ENCODE measurements at regions not wholly inside any gene's neighbourhood (a gene's known extent, or its start where the extent isn't known, plus 50 kb on each side); places are given as distances from the start of the nearest gene placed in this dataset.
"Not testable (repeated sequence)": the region's sequence is repeated elsewhere in the genome, so short reads cannot be mapped to it uniquely, and the experiment has no call there.

DNA sequence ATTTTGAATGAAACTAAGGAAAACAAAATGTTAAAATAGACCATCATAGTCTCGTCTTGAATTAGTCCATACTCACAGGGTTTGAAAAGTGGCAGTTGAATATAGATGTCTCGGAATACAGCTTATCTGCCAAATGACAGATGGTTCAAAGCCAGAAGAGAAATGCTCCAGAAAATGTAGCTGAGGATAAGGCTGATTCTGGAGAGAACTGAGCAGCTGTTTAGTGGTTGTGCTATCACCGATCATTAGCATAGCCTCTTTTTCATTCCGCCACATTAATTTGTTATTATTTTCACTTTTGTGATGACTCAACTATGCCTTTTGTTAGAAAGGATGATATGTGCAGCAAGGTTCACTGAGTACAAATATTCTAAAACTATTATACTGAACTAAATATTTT is 390.2 kb upstream of the MAN1A1 start:
- Mint-ChIP-seq H3K36me3 (ENCODE audit: low read depth) (no peaks in the 10 kb centered on the region), H3K27ac (no peak overlapping the region), H3K9me3 (ENCODE audit: low read depth) (no peaks in the 10 kb centered on the region), H3K4me1 (no peaks in the 10 kb centered on the region), H3K4me3 (no peak overlapping the region), H3K27me3 (peaks cover 15% of the 10 kb centered on the region)
- intact Hi-C loops (cut with DNase I, micrococcal nuclease), result loop anchor here (2.0 to 5.0 kb wide), 5 partner anchors 73 to 1568 kb away; no protein-coding TSS in a partner anchor
- no peak for DNase-seq
- ChIA-PET CTCF (interaction anchor here (1.6 kb wide), 1 partner anchor 9 kb away, joined by 4 read pairs; no protein-coding TSS in a partner anchor), POLR2A (no interaction called here)
- no peak for ATAC-seq

DNA sequence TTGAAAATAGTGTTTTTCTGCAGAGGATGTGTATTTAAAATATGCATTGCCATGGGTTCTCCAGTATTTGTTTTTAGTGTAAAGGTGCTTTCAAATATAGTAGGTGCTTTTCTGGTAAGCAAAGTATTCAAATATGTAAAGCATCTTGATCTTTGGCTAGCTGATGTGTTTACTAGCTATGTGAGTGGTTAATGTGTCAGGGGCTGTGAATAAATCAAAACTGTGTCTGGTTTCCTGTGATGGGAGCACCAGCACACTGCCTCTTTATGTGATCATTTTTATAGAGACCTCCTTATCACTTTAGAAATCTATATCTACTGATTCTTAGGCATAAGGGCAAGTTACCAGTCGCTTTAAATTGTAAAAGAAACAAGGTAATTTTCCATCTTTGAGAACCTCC is 388.9 kb upstream of the MAN1A1 start:
- H3K4me1 Mint-ChIP-seq, result no peaks in the 10 kb centered on the region
- intact Hi-C loops (cut with DNase I, micrococcal nuclease), result no loop called here
- no peak overlapping the region for H3K27ac Mint-ChIP-seq
- H3K4me3 Mint-ChIP-seq, result no peak overlapping the region
- ChIA-PET POLR2A (no interaction called here), CTCF (interaction anchor here (0.7 kb wide), 1 partner anchor 1319 kb away, joined by 3 read pairs; no protein-coding TSS in a partner anchor)
- H3K9me3 Mint-ChIP-seq (ENCODE audit: low read depth), result no peaks in the 10 kb centered on the region
- H3K36me3 Mint-ChIP-seq (ENCODE audit: low read depth), result no peaks in the 10 kb centered on the region
- DNase-seq (no peak), ATAC-seq (no peak)
- peaks cover 17% of the 10 kb centered on the region for H3K27me3 Mint-ChIP-seq

DNA sequence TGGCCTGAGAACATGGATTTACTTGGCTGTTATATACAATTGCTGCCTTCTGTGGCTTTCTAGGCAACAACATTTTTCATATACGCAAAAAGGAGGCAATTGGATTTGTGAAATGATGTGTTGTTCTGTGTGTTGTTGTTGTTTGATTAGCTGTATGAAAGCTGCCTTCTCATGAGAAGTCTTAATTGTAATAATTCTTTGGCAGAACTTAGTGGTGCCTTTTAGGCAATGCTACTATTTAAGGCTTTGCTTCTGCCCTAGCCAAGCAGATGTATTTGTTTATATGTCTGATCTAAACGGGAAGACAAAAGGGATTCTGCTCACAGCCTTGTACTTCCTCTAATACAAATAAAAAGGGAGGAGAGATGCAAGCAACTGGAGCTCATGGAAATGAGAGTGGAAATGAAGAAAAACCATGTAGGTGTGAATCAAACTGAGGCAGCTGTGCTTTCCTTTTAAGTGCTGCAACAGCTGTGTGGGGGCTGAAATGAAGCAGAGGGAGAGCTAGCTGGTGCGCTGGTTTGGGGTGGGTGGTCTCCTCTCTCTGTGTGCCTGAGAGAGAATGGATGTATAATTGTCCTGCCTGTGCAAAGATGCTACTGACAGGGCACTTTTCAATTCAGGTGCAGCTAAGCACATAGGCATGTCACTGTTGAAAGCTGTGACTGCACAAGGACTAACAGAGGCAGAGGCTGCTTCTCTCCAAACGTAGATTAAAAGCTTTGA is 386.9 kb upstream of the MAN1A1 start:
- peaks cover 14% of the 10 kb centered on the region for H3K27me3 Mint-ChIP-seq
- H3K9me3 Mint-ChIP-seq (ENCODE audit: low read depth), result no peaks in the 10 kb centered on the region
- POLR2A ChIA-PET, result no interaction called here
- ATAC-seq (no peak), DNase-seq (no peak)
- CTCF ChIA-PET, result no interaction called here
- H3K4me3 Mint-ChIP-seq, result no peak overlapping the region
- H3K36me3 Mint-ChIP-seq (ENCODE audit: low read depth), result no peaks in the 10 kb centered on the region
- intact Hi-C loops (cut with DNase I, micrococcal nuclease), result no loop called here
- H3K27ac Mint-ChIP-seq, result no peak overlapping the region
- H3K4me1 Mint-ChIP-seq, result no peaks in the 10 kb centered on the region

DNA sequence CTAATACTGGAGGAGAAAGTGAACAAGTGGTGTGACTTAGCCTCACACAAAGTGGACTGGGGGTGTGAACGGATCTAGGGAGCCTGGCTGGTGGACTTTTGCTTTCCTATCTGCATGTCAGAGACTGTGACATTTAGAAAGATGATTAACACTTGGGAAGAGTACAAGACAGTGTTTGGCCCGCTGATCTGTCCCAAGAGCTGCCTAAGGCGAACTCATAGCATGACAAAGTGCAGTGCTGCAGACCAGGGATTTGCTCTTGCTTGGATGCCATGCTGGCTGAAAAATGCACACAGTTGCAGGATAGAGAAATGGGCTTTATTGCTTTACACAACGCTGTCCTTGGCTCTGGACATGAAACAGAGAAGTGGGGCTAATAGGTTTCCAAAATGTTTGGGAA is 386.0 kb upstream of the MAN1A1 start:
- Mint-ChIP-seq H3K36me3 (ENCODE audit: low read depth) (no peaks in the 10 kb centered on the region), H3K4me3 (no peak overlapping the region), H3K27ac (no peak overlapping the region), H3K4me1 (no peaks in the 10 kb centered on the region), H3K9me3 (ENCODE audit: low read depth) (no peaks in the 10 kb centered on the region), H3K27me3 (peaks cover 13% of the 10 kb centered on the region)
- POLR2A ChIA-PET, result no interaction called here
- intact Hi-C loops (cut with DNase I, micrococcal nuclease), result no loop called here
- CTCF ChIA-PET, result no interaction called here
- no peak for DNase-seq
- ATAC-seq, result no peak

DNA sequence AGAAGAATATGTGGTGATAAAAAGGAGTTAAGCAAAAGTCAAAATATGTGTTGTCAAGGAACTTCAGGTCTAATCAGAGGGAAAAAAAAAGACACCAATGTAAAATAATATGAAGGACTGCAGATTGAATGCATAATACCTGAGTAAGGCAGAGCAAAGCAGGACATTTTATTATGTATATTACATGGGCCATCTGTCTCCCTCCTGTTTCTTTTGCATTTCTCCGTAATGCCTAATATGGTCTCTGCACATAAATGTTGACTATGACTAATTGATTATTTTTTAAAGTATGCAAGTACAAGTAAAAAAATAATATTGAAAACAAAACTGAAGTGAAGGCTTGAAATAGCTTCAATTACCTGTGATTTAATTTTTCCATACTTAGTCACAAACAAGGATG is 384.7 kb upstream of the MAN1A1 start:
- Mint-ChIP-seq H3K27me3 (peaks cover 13% of the 10 kb centered on the region), H3K4me3 (no peak overlapping the region), H3K36me3 (ENCODE audit: low read depth) (no peaks in the 10 kb centered on the region), H3K9me3 (ENCODE audit: low read depth) (no peaks in the 10 kb centered on the region), H3K27ac (no peak overlapping the region), H3K4me1 (no peaks in the 10 kb centered on the region)
- intact Hi-C loops (cut with DNase I, micrococcal nuclease), result no loop called here
- CTCF ChIA-PET, result interaction anchor here (1.5 kb wide), 1 partner anchor 11 kb away, joined by 3 read pairs; no protein-coding TSS in a partner anchor
- DNase-seq (no peak), ATAC-seq (no peak)
- POLR2A ChIA-PET, result no interaction called here

DNA sequence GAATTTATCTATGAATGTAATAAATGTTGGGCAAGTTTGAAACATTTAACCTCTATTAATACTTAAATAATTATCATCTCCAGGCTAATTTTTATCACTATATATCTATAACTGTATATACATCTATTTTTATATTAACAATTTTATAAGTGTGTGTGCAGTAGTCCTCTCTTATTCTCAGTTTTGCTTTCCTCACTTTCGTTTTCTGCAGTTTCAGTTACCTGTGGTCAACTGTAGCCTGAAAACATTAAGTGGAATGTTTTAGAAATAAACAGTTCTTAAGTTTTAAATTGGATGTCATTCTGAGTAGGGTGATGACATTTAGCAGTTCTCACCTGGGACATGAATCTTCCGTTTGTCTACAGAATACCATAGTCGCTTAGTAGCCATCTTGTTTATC is 379.4 kb upstream of the MAN1A1 start:
- POLR2A ChIA-PET, result no interaction called here
- Mint-ChIP-seq H3K36me3 (ENCODE audit: low read depth) (no peaks in the 10 kb centered on the region), H3K9me3 (ENCODE audit: low read depth) (no peaks in the 10 kb centered on the region), H3K4me3 (no peak overlapping the region), H3K4me1 (no peaks in the 10 kb centered on the region), H3K27me3 (peaks cover 2% of the 10 kb centered on the region), H3K27ac (no peak overlapping the region)
- DNase-seq (no peak), ATAC-seq (no peak)
- intact Hi-C loops (cut with DNase I, micrococcal nuclease), result no loop called here
- CTCF ChIA-PET, result no interaction called here

DNA sequence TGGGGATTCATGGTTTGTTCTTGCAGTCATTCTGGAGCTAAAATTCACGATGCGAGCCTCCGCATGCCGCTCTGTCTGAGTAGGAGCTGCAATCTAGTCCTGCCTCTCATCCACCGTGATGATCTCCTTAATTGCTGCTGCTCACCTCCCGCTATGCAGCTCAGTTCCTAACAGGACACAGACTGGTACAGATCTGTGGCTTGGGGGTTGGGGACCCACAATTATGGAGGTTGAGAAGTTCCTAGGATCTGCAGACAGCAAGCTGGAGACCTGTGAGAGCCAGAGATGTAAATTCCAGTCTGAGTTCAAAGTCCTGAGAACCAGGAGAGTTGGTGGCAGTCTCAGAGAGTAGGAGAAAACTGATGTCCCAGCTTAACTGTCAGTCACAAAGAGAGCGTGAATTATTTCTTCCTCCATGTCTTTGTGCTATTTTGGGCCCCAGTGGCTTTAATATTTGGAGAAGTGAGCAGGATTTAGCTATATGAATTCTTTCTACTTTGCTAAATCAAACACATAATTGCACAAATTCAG is 378.7 kb upstream of the MAN1A1 start:
- DNase-seq (no peak), ATAC-seq (no peak)
- Mint-ChIP-seq H3K4me3 (no peak overlapping the region), H3K4me1 (no peaks in the 10 kb centered on the region), H3K9me3 (ENCODE audit: low read depth) (peaks cover 2% of the 10 kb centered on the region), H3K27me3 (no peaks in the 10 kb centered on the region), H3K27ac (no peak overlapping the region), H3K36me3 (ENCODE audit: low read depth) (no peaks in the 10 kb centered on the region)
- CTCF ChIA-PET, result no interaction called here
- intact Hi-C loops (cut with DNase I, micrococcal nuclease), result no loop called here
- POLR2A ChIA-PET, result interaction anchor here (0.6 kb wide), 1 partner anchor 631 kb away, joined by 4 read pairs; no protein-coding TSS in a partner anchor

DNA sequence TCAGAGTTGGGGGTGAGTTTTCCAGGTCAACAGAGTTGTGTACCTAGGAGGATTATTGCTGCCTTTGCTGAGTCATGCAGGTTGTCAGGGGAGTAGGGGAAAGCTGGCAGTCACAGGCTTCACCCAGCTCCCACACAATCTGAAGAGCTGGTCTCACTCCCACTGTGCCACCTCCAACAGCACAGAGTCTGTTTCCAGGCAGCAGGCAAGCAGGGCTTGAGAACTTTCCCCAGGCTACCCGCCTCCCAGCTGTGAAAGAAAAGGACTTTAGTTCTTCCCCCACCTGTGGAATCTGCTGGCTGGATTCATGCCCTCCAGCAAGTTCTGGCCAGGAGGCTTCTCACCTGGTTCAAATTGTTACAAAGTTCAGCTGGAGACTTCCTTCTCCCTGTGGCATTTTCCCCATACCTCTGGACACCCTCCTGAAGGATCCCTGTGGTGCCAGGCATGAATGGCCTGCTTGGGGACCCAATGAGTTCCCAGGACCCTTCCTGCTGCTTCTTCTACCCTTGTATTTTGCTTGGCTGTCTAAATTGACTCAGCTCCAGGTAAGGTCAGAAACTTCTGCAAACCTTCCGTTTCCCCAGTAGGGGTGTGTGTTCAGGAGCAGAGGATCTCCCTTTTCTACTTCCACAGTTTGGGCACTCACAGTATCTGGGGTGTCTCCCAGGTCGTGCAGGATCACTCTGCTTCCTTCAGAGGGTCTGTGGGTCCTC is 378.1 kb upstream of the MAN1A1 start:
- ATAC-seq (no peak), DNase-seq (no peak)
- Mint-ChIP-seq H3K27me3 (no peaks in the 10 kb centered on the region), H3K4me1 (no peaks in the 10 kb centered on the region), H3K9me3 (ENCODE audit: low read depth) (peaks cover 2% of the 10 kb centered on the region), H3K36me3 (ENCODE audit: low read depth) (no peaks in the 10 kb centered on the region), H3K27ac (no peak overlapping the region), H3K4me3 (no peak overlapping the region)
- POLR2A ChIA-PET, result no interaction called here
- CTCF ChIA-PET, result no interaction called here
- intact Hi-C loops (cut with DNase I, micrococcal nuclease), result no loop called here

DNA sequence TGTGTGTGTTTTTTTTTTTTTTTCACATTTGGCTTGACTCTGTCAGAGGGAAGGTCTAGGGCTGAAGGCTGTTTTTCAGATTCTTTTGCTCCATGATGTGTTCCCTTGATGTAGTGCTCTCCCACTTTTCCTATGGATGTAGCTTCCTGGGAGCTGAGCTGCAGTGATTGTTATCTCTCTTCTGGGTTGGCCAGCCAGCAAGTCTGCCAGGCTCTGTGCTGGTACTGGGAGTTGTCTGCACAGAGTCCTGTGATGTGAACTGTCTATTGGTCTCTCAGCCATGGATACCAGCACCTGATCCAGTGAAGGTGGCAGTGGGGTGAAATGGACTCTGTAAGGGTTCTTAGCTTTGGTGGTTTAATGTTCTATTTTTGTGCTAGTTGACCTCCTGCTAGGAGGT is 377.4 kb upstream of the MAN1A1 start:
- H3K4me3 Mint-ChIP-seq; POLR2A ChIA-PET; H3K9me3 Mint-ChIP-seq (ENCODE audit: low read depth); H3K4me1 Mint-ChIP-seq; H3K27ac Mint-ChIP-seq; intact Hi-C loops (cut with DNase I, micrococcal nuclease); H3K36me3 Mint-ChIP-seq (ENCODE audit: low read depth); H3K27me3 Mint-ChIP-seq; DNase-seq; CTCF ChIA-PET; ATAC-seq: not testable (repeated sequence)

DNA sequence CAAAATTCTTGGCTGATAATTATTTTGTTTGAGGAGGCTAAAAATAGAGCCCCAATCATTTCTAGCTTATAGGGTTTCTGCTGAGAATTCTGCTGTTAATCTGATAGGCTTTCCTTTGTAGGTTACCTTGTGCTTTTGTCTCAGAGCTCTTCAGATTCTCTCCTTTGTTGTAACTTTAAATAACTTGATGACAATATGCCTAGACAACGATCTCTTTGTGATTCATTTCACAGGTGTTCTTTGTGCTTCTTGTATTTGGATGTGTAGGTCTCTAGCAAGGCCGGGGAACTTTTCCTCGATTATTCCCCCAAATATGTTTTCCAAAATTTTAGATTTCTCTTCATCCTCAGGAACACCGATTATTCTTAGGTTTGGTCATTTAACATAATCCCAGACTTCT is 376.5 kb upstream of the MAN1A1 start:
- Mint-ChIP-seq H3K4me1 (no peaks in the 10 kb centered on the region), H3K27me3 (no peaks in the 10 kb centered on the region), H3K27ac (no peak overlapping the region), H3K9me3 (ENCODE audit: low read depth) (peaks cover 2% of the 10 kb centered on the region), H3K36me3 (ENCODE audit: low read depth) (no peaks in the 10 kb centered on the region), H3K4me3 (no peak overlapping the region)
- intact Hi-C loops (cut with DNase I, micrococcal nuclease), result no loop called here
- ChIA-PET CTCF (no interaction called here), POLR2A (no interaction called here)
- no peak for DNase-seq
- ATAC-seq, result no peak

DNA sequence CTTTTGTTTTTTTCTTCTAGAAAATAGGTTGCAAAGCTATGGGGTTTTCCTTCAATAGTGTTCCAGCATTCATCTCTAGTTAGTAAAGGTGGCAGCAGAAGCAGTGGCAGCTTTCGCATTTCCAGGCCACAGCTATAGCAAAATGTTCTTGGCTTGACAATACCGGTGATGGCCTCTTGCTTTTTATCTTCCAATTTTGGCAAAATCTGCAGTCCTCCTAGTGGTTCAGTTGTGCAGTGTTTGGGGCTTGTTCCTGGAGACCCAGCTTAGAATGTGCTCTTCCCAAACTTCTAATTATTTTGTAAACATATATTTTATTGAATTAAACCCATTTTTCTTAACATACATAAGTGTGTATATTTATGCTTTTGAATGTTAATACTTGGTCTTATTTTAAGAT is 370.6 kb upstream of the MAN1A1 start:
- Mint-ChIP-seq H3K36me3 (ENCODE audit: low read depth) (no peaks in the 10 kb centered on the region), H3K27me3 (no peaks in the 10 kb centered on the region), H3K9me3 (ENCODE audit: low read depth) (peaks cover 2% of the 10 kb centered on the region), H3K4me3 (no peak overlapping the region), H3K4me1 (no peaks in the 10 kb centered on the region), H3K27ac (no peak overlapping the region)
- intact Hi-C loops (cut with DNase I, micrococcal nuclease), result no loop called here
- CTCF ChIA-PET, result interaction anchor here (0.8 to 1.2 kb wide), 3 partner anchors 10 to 575 kb away, joined by 3 to 4 read pairs (median 3); no protein-coding TSS in a partner anchor
- ATAC-seq (no peak), DNase-seq (no peak)
- POLR2A ChIA-PET, result no interaction called here

DNA sequence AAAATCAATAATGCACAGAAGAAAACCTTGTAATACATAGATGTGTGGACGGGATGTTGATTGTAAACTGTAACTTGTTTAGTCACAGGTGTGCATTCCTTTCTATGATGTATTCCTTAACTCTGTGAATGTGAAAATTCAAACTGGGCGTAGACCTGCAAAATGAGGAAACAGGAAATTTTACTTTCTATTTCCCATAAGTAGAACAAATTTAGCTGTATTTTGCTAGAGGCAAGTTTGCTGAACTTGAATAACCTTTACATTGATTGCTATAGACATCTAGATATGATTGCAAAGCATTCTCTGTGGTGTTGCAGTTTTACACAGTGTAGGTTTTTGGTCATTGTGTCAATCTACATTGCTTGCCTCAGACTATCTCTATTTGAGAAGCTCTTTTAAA is 368.4 kb upstream of the MAN1A1 start:
- H3K27ac Mint-ChIP-seq, result no peak overlapping the region
- ChIA-PET CTCF (interaction anchor here (1.6 kb wide), 1 partner anchor 50 kb away, joined by 5 read pairs; no protein-coding TSS in a partner anchor), POLR2A (no interaction called here)
- DNase-seq, result no peak
- H3K4me3 Mint-ChIP-seq, result no peak overlapping the region
- no peaks in the 10 kb centered on the region for H3K27me3 Mint-ChIP-seq
- no peak for ATAC-seq
- no peaks in the 10 kb centered on the region for H3K9me3 Mint-ChIP-seq (ENCODE audit: low read depth)
- H3K4me1 Mint-ChIP-seq, result no peaks in the 10 kb centered on the region
- no peaks in the 10 kb centered on the region for H3K36me3 Mint-ChIP-seq (ENCODE audit: low read depth)
- intact Hi-C loops (cut with DNase I, micrococcal nuclease), result no loop called here
